Heart right ventricle (tissue), 16 donors: ENCODE measurements at regions not wholly inside any gene's neighbourhood (a gene's known extent, or its start where the extent isn't known, plus 50 kb on each side); places are given as distances from the start of the nearest gene placed in this dataset.

Source experiments
- ATAC-seq, 8 donors: fragments of 200-7000 bp; cut with Tn5 transposase; one replicate each; pipeline ENCODE4 v1.9.1; 2020; ENCODE audit warnings: mild to moderate bottlenecking in 8 of 8, moderate library complexity in 8 of 8, moderate number of reproducible peaks in 1 of 8
- DNase-seq, 2 donors: peaks; one replicate each; pipeline ENCODE4 v3.0.0-alpha.2; 2020
- H3K27ac ChIP-seq, 10 donors: fragments of 200-600 bp; sonication (generic) in 2 of 10; one replicate each; pipeline versions ENCODE4 v1.5.0 to v1.8.0; 2020 to 2022; ENCODE audit warnings: mild to moderate bottlenecking in 3 of 10
- H3K27me3 ChIP-seq, 7 donors: fragments of 200-600 bp; one replicate each; pipeline ENCODE4 v1.8.0; 2021 to 2022; ENCODE audit warnings: mild to moderate bottlenecking in 2 of 7
- H3K36me3 ChIP-seq, 9 donors: fragments of 200-600 bp; sonication (generic) in 1 of 9; one replicate each; pipeline versions ENCODE4 v1.5.0 to v1.8.0; 2020 to 2022; ENCODE audit warnings: mild to moderate bottlenecking in 2 of 9
- H3K4me1 ChIP-seq, 9 donors: fragments of 200-600 bp; sonication (generic) in 1 of 9; one replicate each; pipeline versions ENCODE4 v1.5.0 to v1.8.0; 2020 to 2022; ENCODE audit warnings: mild to moderate bottlenecking in 4 of 9
- H3K4me3 ChIP-seq, 10 donors: fragments of 200-600 bp; sonication (generic) in 2 of 10; one replicate each; pipeline versions ENCODE4 v1.5.0 to v1.8.0; 2020 to 2022; ENCODE audit warnings: mild to moderate bottlenecking in 7 of 10, moderate library complexity in 2 of 10
- H3K9me3 ChIP-seq, 11 donors: fragments of 200-600 bp in 10 of 11; sonication (generic) in 2 of 11; one replicate each; pipeline versions ENCODE4 v1.5.0 to v1.8.0; 2013 to 2022; ENCODE audit warnings: mild to moderate bottlenecking in 2 of 11, control low read depth in 1 of 11, moderate library complexity in 1 of 11
- WGBS, 2 donors: extraction: QIAGEN DNeasy Blood & Tissue Kit; methylation state at CpG; one replicate each; pipeline ENCODE4 v1.1.7; 2013; ENCODE audit warnings: inconsistent platforms in 1 of 2; 5-methylcytosine and 5-hydroxymethylcytosine counted together
- intact Hi-C, 10 donors: fragments of 100-400 bp; cut with DNase I; formaldehyde crosslinking; loops; one replicate each; pipeline versions ENCODE4 v1.11.1 to v1.14.2; 2022
- TF ChIP-seq, protein P1 (sequence below), 9 donors: fragments of 200-600 bp; sonication (generic) in 2 of 9; IDR thresholded peaks; one replicate each; pipeline versions ENCODE4 v1.5.0 to v1.8.0; 2021 to 2022; ENCODE audit warnings: antibody characterized with exemption in 9 of 9, mild to moderate bottlenecking in 5 of 9, moderate library complexity in 1 of 9
- donor health status: Arrhythmogenic right ventricular cardiomyopathy.
- donor health status: ischemic (EF 13 %, LVEDD 7.1; RV severe dilation, severe dysfunction).
- donor health status: healthy with polysubstance abuse.
- donor health status: DM: no; HTN: yes; CAD: no.
- donor health status: DM: no; HTN: no; CAD: no.
- donor health status: ischemic (EF 25% LVEDD 6.9; RV normal size, moderate dysfunction).
- donor health status: ischemic (EF 25% LVEDD 5.7; RV mildly dilated, moderate dysfunction).
- donor health status: healthy.
- donor health status: DM: yes; HTN: yes; CAD: no.
- donor health status: Ischemic cardiomyopathy.
- donor health status: ischemic (EF 35%, LVEDD 5.7; RV mildly dilated, moderate dysfunction).
- donor health status: nonischemic (EF 11% LVEDD 7.7; RV severe dilation, severe dysfunction).
- donor health status: DM: yes; HTN: yes; CAD: no.
- donor health status: PGD.
- donor health status: ischemic (EF 29% LVEDD 5.4; RV normal size, mild dysfunction).
- donor health status: nonischemic (EF 23%, LVEDD 6.1; RV moderate dilation, normal function).

DNA sequence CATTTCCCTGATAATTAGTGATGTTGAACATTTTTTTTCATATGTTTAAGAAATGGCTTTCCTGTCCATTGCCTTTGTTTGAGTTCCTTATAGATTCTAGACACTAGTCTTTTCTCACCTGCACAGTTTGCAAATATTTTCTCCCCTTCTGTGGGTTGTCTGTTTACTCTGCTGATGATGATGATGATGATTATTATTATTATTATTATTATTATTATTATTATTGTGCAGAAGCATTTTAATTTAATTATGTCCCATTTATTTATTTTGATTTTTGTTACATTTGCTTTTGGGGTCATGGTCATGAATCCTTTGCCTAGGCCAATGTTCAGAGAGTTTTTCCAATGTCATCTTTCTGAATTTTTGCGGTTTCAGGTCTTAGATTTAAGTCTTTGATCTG lies 492.5 kb upstream of the TSHZ3 start:
- no peaks in the 10 kb centered on the region for H3K36me3 ChIP-seq
- H3K27me3 ChIP-seq, result peaks cover 0 to 10% (median 0%) of the 10 kb centered on the region in 7 donors
- TF ChIP-seq, protein P1, sequence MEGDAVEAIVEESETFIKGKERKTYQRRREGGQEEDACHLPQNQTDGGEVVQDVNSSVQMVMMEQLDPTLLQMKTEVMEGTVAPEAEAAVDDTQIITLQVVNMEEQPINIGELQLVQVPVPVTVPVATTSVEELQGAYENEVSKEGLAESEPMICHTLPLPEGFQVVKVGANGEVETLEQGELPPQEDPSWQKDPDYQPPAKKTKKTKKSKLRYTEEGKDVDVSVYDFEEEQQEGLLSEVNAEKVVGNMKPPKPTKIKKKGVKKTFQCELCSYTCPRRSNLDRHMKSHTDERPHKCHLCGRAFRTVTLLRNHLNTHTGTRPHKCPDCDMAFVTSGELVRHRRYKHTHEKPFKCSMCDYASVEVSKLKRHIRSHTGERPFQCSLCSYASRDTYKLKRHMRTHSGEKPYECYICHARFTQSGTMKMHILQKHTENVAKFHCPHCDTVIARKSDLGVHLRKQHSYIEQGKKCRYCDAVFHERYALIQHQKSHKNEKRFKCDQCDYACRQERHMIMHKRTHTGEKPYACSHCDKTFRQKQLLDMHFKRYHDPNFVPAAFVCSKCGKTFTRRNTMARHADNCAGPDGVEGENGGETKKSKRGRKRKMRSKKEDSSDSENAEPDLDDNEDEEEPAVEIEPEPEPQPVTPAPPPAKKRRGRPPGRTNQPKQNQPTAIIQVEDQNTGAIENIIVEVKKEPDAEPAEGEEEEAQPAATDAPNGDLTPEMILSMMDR (IDR thresholded peaks at IDR 0.05), result no peak
- no peak overlapping the region for H3K4me3 ChIP-seq
- intact Hi-C loops, result no loop called here
- no peak for DNase-seq
- H3K27ac ChIP-seq, result no peak overlapping the region
- ATAC-seq, result no peak
- no peaks in the 10 kb centered on the region for H3K4me1 ChIP-seq
- H3K9me3 ChIP-seq, result peaks cover 0 to 30% (median 8%) of the 10 kb centered on the region in 11 donors
- 50 to 83% methylated on average over 1 of the region's 1 CpG for WGBS, 2 donors

DNA sequence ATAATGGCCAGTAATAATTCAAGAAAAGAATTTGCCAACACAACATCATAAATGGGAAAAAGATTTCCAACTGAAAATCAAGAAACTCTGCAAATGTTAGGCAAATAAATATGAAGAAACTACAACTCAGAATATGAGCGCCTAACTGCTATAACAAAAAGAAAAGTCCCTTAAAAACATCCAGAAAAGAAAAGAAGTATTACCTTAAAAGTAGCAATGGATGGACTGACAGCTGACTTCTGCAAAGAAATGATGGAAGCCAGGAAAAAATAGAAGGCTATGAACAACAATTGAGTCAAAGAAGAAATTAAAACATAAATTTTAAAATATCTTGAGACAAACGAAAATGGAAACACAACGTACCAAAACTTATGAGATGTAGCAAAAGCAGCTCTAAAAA lies 482.3 kb upstream of the ZNF507 start:
- intact Hi-C loops, result no loop called here
- DNase-seq, result no peak
- no peaks in the 10 kb centered on the region for H3K4me1 ChIP-seq
- no peaks in the 10 kb centered on the region for H3K27me3 ChIP-seq
- H3K36me3 ChIP-seq, result no peaks in the 10 kb centered on the region
- no peak overlapping the region for H3K4me3 ChIP-seq
- H3K9me3 ChIP-seq, result peaks cover 0 to 47% (median 11%) of the 10 kb centered on the region in 11 donors
- TF ChIP-seq, protein P1 (IDR thresholded peaks at IDR 0.05), result no peak
- 74 to 78% methylated on average over 3 of the region's 3 CpGs for WGBS, 2 donors
- no peak for ATAC-seq
- no peak overlapping the region for H3K27ac ChIP-seq

DNA sequence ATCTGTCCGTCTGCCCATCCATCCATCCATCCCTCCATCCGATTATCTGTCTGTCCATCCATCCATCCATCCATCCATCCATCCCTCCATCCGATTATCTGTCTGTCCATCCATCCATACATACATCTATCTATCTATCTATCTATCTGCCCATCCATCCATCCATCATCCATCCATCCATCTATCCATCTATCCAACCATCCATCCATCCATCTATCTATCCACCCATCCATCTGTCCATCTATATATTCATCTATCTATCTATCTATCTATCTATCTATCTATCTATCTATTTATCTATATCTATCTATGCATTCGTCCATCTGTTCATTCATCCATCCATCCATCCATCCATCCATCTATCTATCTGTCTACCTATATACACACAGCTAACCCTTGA lies 471.1 kb upstream of the ZNF507 start:
- DNase-seq (no peak), ATAC-seq (no peak)
- Histone ChIP-seq H3K27me3 (peaks cover 0 to 10% (median 0%) of the 10 kb centered on the region in 7 donors), H3K9me3 (no peaks in the 10 kb centered on the region), H3K27ac (no peak overlapping the region), H3K4me3 (no peak overlapping the region), H3K36me3 (no peaks in the 10 kb centered on the region), H3K4me1 (no peaks in the 10 kb centered on the region)
- TF ChIP-seq, protein P1 (IDR thresholded peaks at IDR 0.05), result no peak
- 85 to 87% methylated on average over 4 of the region's 4 CpGs for WGBS, 2 donors
- intact Hi-C loops, result no loop called here

DNA sequence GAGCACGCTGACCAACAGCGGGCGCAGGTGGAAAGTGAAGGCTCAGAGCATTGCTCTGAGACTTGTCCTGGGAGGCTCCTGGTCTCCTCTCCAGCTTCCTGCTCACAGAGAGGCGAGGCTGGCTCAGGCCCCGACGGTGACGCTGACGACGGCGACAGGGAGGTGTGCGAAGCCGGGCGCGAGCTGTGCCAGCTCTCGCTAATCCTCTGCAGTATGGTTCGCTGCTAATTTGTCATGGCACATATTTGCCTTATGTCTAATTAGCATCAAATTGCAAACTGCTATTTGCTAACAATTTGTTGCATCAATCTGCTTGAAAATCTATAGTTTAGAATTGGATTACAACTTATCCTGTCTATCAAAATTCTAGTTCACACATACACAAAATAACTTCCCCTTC lies 469.8 kb upstream of the ZNF507 start:
- TF ChIP-seq, protein P1 (IDR thresholded peaks at IDR 0.05), result no peak
- H3K27me3 ChIP-seq, result peaks cover 0 to 10% (median 0%) of the 10 kb centered on the region in 7 donors
- no peak overlapping the region for H3K4me3 ChIP-seq
- peaks cover 0 to 3% (median 0%) of the 10 kb centered on the region in 9 donors for H3K4me1 ChIP-seq
- intact Hi-C loops, result no loop called here
- H3K36me3 ChIP-seq, result no peaks in the 10 kb centered on the region
- no peak for ATAC-seq
- DNase-seq, result no peak
- H3K27ac ChIP-seq, result no peak overlapping the region
- H3K9me3 ChIP-seq, result no peaks in the 10 kb centered on the region
- 91 to 92% methylated on average over 16 of the region's 16 CpGs for WGBS, 2 donors
